MG63 (cell line): ENCODE measurements at regions not wholly inside any gene's neighbourhood (a gene's known extent, or its start where the extent isn't known, plus 50 kb on each side); places are given as distances from the start of the nearest gene placed in this dataset.
A peak's percentile ranks its signal among the peaks of the same experiment; 100 is the strongest.

Experiments
- DNase-seq: peaks from one replicate; pipeline ENCODE4 v3.0.0-alpha.2; 2020
- H3K27me3 ChIP-seq: fragments of 250-450 bp; sonication (Bioruptor Pico); 2 replicates; pipeline ENCODE4 v1.5.1; 2020; ENCODE audit warnings: mild to moderate bottlenecking, moderate library complexity
- H3K36me3 ChIP-seq: fragments of 250-450 bp; sonication (Bioruptor Pico); 2 replicates; pipeline ENCODE4 v1.5.1; 2020; ENCODE audit warnings: mild to moderate bottlenecking, moderate library complexity
- H3K4me3 ChIP-seq: fragments of 250-450 bp; sonication (Bioruptor Pico); 2 replicates; pipeline ENCODE4 v1.5.1; 2020; ENCODE audit warnings: mild to moderate bottlenecking, moderate library complexity
- H3K9me3 ChIP-seq: fragments of 250-450 bp; sonication (Bioruptor Pico); 2 replicates; pipeline ENCODE4 v1.5.1; 2020; ENCODE audit warnings: mild to moderate bottlenecking, moderate library complexity

- Histone ChIP-seq H3K9me3 (no peaks in the 10 kb centered on the region), H3K36me3 (no peaks in the 10 kb centered on the region), H3K4me3 (no peak overlapping the region), H3K27me3 (no peaks in the 10 kb centered on the region)
- DNase-seq, result no peak
Measured at GRCh38 chr7:115491744-115492380, 538.7 kb downstream of the TFEC start.

- Histone ChIP-seq H3K27me3 (no peaks in the 10 kb centered on the region), H3K9me3 (no peaks in the 10 kb centered on the region), H3K4me3 (no peak overlapping the region), H3K36me3 (no peaks in the 10 kb centered on the region)
- no peak for DNase-seq
Measured at GRCh38 chr7:115479448-115479847, 551.1 kb downstream of the TFEC start.

GRCh38 chr7:115478426-115478825 is 552.1 kb downstream of the TFEC start:
- Histone ChIP-seq H3K4me3 (no peak overlapping the region), H3K36me3 (no peaks in the 10 kb centered on the region), H3K9me3 (no peaks in the 10 kb centered on the region), H3K27me3 (no peaks in the 10 kb centered on the region)
- no peak for DNase-seq

- H3K27me3 ChIP-seq, result no peaks in the 10 kb centered on the region
- peak overlapping the region; percentile 40 for H3K4me3 ChIP-seq
- peak; percentile 35 for DNase-seq
- no peaks in the 10 kb centered on the region for H3K9me3 ChIP-seq
- H3K36me3 ChIP-seq, result no peaks in the 10 kb centered on the region
Measured at GRCh38 chr7:115477193-115477651, 553.3 kb downstream of the TFEC start.

- H3K9me3 ChIP-seq, result no peaks in the 10 kb centered on the region
- DNase-seq, result no peak
- H3K4me3 ChIP-seq, result peak overlapping the region; percentile 40
- H3K27me3 ChIP-seq, result no peaks in the 10 kb centered on the region
- H3K36me3 ChIP-seq, result no peaks in the 10 kb centered on the region
Measured at GRCh38 chr7:115476671-115477181, 553.8 kb downstream of the TFEC start.

- DNase-seq, result no peak
- no peaks in the 10 kb centered on the region for H3K36me3 ChIP-seq
- no peaks in the 10 kb centered on the region for H3K9me3 ChIP-seq
- no peak overlapping the region for H3K4me3 ChIP-seq
- H3K27me3 ChIP-seq, result no peaks in the 10 kb centered on the region
Measured at GRCh38 chr7:115475761-115476385, 554.0 kb downstream of the MDFIC start.

GRCh38 chr7:115475206-115475605 is 553.3 kb downstream of the MDFIC start:
- no peaks in the 10 kb centered on the region for H3K9me3 ChIP-seq
- no peak for DNase-seq
- H3K36me3 ChIP-seq, result no peaks in the 10 kb centered on the region
- no peaks in the 10 kb centered on the region for H3K27me3 ChIP-seq
- H3K4me3 ChIP-seq, result no peak overlapping the region

GRCh38 chr7:115474137-115474536 is 552.2 kb downstream of the MDFIC start:
- Histone ChIP-seq H3K36me3 (no peaks in the 10 kb centered on the region), H3K27me3 (no peaks in the 10 kb centered on the region), H3K4me3 (no peak overlapping the region), H3K9me3 (no peaks in the 10 kb centered on the region)
- DNase-seq, result no peak

GRCh38 chr7:115471891-115472290 is 550.0 kb downstream of the MDFIC start:
- H3K36me3 ChIP-seq, result no peaks in the 10 kb centered on the region
- H3K27me3 ChIP-seq, result no peaks in the 10 kb centered on the region
- no peak overlapping the region for H3K4me3 ChIP-seq
- H3K9me3 ChIP-seq, result no peaks in the 10 kb centered on the region
- peak; percentile 46 for DNase-seq

GRCh38 chr7:115462301-115463015 is 540.6 kb downstream of the MDFIC start:
- no peaks in the 10 kb centered on the region for H3K9me3 ChIP-seq
- H3K4me3 ChIP-seq, result no peak overlapping the region
- DNase-seq, result no peak
- no peaks in the 10 kb centered on the region for H3K27me3 ChIP-seq
- H3K36me3 ChIP-seq, result no peaks in the 10 kb centered on the region

GRCh38 chr7:115449689-115450088 is 527.8 kb downstream of the MDFIC start:
- Histone ChIP-seq H3K27me3 (no peaks in the 10 kb centered on the region), H3K4me3 (no peak overlapping the region), H3K9me3 (no peaks in the 10 kb centered on the region), H3K36me3 (no peaks in the 10 kb centered on the region)
- no peak for DNase-seq

GRCh38 chr7:115447495-115447894 is 525.6 kb downstream of the MDFIC start:
- H3K4me3 ChIP-seq, result no peak overlapping the region
- H3K27me3 ChIP-seq, result no peaks in the 10 kb centered on the region
- DNase-seq, result no peak
- no peaks in the 10 kb centered on the region for H3K36me3 ChIP-seq
- no peaks in the 10 kb centered on the region for H3K9me3 ChIP-seq

GRCh38 chr7:115441033-115441432 is 519.1 kb downstream of the MDFIC start:
- no peak for DNase-seq
- no peaks in the 10 kb centered on the region for H3K9me3 ChIP-seq
- H3K27me3 ChIP-seq, result no peaks in the 10 kb centered on the region
- no peak overlapping the region for H3K4me3 ChIP-seq
- no peaks in the 10 kb centered on the region for H3K36me3 ChIP-seq

GRCh38 chr7:115435178-115435577 is 513.3 kb downstream of the MDFIC start:
- no peak for DNase-seq
- Histone ChIP-seq H3K4me3 (no peak overlapping the region), H3K9me3 (no peaks in the 10 kb centered on the region)

GRCh38 chr7:115429918-115430317 is 508.0 kb downstream of the MDFIC start:
- Histone ChIP-seq H3K4me3 (no peak overlapping the region), H3K9me3 (no peaks in the 10 kb centered on the region), H3K36me3 (no peaks in the 10 kb centered on the region), H3K27me3 (no peaks in the 10 kb centered on the region)
- DNase-seq, result no peak

More at GRCh38 chr7:115435178-115435577, 513.3 kb downstream of the MDFIC start:
- Histone ChIP-seq H3K27me3 (no peaks in the 10 kb centered on the region), H3K36me3 (no peaks in the 10 kb centered on the region)

GRCh38 chr7:115417662-115418061 is 495.8 kb downstream of the MDFIC start:
- H3K9me3 ChIP-seq, result no peaks in the 10 kb centered on the region
- DNase-seq, result no peak
- H3K4me3 ChIP-seq, result no peak overlapping the region
- no peaks in the 10 kb centered on the region for H3K27me3 ChIP-seq
- no peaks in the 10 kb centered on the region for H3K36me3 ChIP-seq

- Histone ChIP-seq H3K36me3 (no peaks in the 10 kb centered on the region), H3K27me3 (no peaks in the 10 kb centered on the region), H3K4me3 (no peak overlapping the region), H3K9me3 (no peaks in the 10 kb centered on the region)
- DNase-seq, result no peak
Measured at GRCh38 chr7:115410972-115411686, 489.2 kb downstream of the MDFIC start.
